Activated CD4-positive, alpha-beta T cell treated with anti-CD3 and anti-CD28 coated beads, Interleukin-2, amount 10 ng/mL, durations not matched to agents 24 days and 14 days (primary cell): ENCODE measurements at regions not wholly inside any gene's neighbourhood (a gene's known extent, or its start where the extent isn't known, plus 50 kb on each side); places are given as distances from the start of the nearest gene placed in this dataset.

Source experiments
- DNase-seq: peaks from one replicate; pipeline ENCODE4 v3.0.0; 2022
- H3K27ac Mint-ChIP-seq: one replicate; pipeline ENCODE4 v1.8.0; 2022; ENCODE audit warnings: mild to moderate bottlenecking, mixed read lengths
- H3K27me3 Mint-ChIP-seq: one replicate; pipeline ENCODE4 v1.8.0; 2022; ENCODE audit warnings: mixed read lengths
- H3K36me3 Mint-ChIP-seq: one replicate; pipeline ENCODE4 v1.8.0; 2022; ENCODE audit warnings: low read depth, mild to moderate bottlenecking, mixed read lengths
- H3K4me1 Mint-ChIP-seq: one replicate; pipeline ENCODE4 v1.8.0; 2021; ENCODE audit warnings: mixed read lengths
- H3K4me3 Mint-ChIP-seq: one replicate; pipeline ENCODE4 v1.8.0; 2022; ENCODE audit warnings: mild to moderate bottlenecking, moderate library complexity, mixed read lengths
- H3K9me3 Mint-ChIP-seq: one replicate; pipeline ENCODE4 v1.8.0; 2021; ENCODE audit warnings: mixed read lengths
- intact Hi-C: fragments of 100-400 bp; cut with micrococcal nuclease; formaldehyde crosslinking; loops from one replicate; pipeline ENCODE4 v1.15.1; 2023

- no peaks in the 10 kb centered on the region for H3K27me3 Mint-ChIP-seq
- H3K36me3 Mint-ChIP-seq, result no peaks in the 10 kb centered on the region
- intact Hi-C loops, result no loop called here
- DNase-seq, result no peak
- no peak overlapping the region for H3K27ac Mint-ChIP-seq
- H3K4me3 Mint-ChIP-seq, result no peak overlapping the region
- H3K9me3 Mint-ChIP-seq, result no peaks in the 10 kb centered on the region
- H3K4me1 Mint-ChIP-seq, result no peaks in the 10 kb centered on the region
These were observed 83.6 kb upstream of the CADM1 start for GRCh38 chr11:115587718-115588342.

- Mint-ChIP-seq H3K4me3 (no peak overlapping the region), H3K27me3 (no peaks in the 10 kb centered on the region), H3K4me1 (no peaks in the 10 kb centered on the region), H3K36me3 (no peaks in the 10 kb centered on the region), H3K27ac (no peak overlapping the region), H3K9me3 (no peaks in the 10 kb centered on the region)
- no peak for DNase-seq
- intact Hi-C loops, result no loop called here
These were observed 81.3 kb upstream of the CADM1 start for GRCh38 chr11:115585361-115586024.

- no peaks in the 10 kb centered on the region for H3K9me3 Mint-ChIP-seq
- no peak overlapping the region for H3K27ac Mint-ChIP-seq
- intact Hi-C loops, result no loop called here
- DNase-seq, result no peak
- no peaks in the 10 kb centered on the region for H3K4me1 Mint-ChIP-seq
- no peaks in the 10 kb centered on the region for H3K27me3 Mint-ChIP-seq
- H3K36me3 Mint-ChIP-seq, result no peaks in the 10 kb centered on the region
- no peak overlapping the region for H3K4me3 Mint-ChIP-seq
These were observed 77.8 kb upstream of the CADM1 start for GRCh38 chr11:115581871-115582639.

- Mint-ChIP-seq H3K27me3 (no peaks in the 10 kb centered on the region), H3K9me3 (no peaks in the 10 kb centered on the region), H3K4me3 (no peak overlapping the region), H3K4me1 (no peaks in the 10 kb centered on the region), H3K36me3 (no peaks in the 10 kb centered on the region), H3K27ac (no peak overlapping the region)
- intact Hi-C loops, result no loop called here
- no peak for DNase-seq
These were observed 76.9 kb upstream of the CADM1 start for GRCh38 chr11:115580927-115581680.

GRCh38 chr11:115580416-115580815 lies 76.2 kb upstream of the CADM1 start:
- H3K27ac Mint-ChIP-seq, result no peak overlapping the region
- intact Hi-C loops, result no loop called here
- DNase-seq, result no peak
- H3K4me1 Mint-ChIP-seq, result no peaks in the 10 kb centered on the region
- no peaks in the 10 kb centered on the region for H3K9me3 Mint-ChIP-seq
- no peaks in the 10 kb centered on the region for H3K36me3 Mint-ChIP-seq
- no peaks in the 10 kb centered on the region for H3K27me3 Mint-ChIP-seq
- no peak overlapping the region for H3K4me3 Mint-ChIP-seq

- Mint-ChIP-seq H3K4me1 (no peaks in the 10 kb centered on the region), H3K27me3 (no peaks in the 10 kb centered on the region), H3K36me3 (no peaks in the 10 kb centered on the region), H3K4me3 (no peak overlapping the region), H3K9me3 (no peaks in the 10 kb centered on the region), H3K27ac (no peak overlapping the region)
- intact Hi-C loops, result no loop called here
- DNase-seq, result no peak
These were observed 75.1 kb upstream of the CADM1 start for GRCh38 chr11:115579181-115579825.

GRCh38 chr11:115578275-115578674 lies 74.1 kb upstream of the CADM1 start:
- no peaks in the 10 kb centered on the region for H3K36me3 Mint-ChIP-seq
- no peak overlapping the region for H3K4me3 Mint-ChIP-seq
- H3K9me3 Mint-ChIP-seq, result no peaks in the 10 kb centered on the region
- H3K4me1 Mint-ChIP-seq, result no peaks in the 10 kb centered on the region
- H3K27me3 Mint-ChIP-seq, result no peaks in the 10 kb centered on the region
- intact Hi-C loops, result no loop called here
- no peak overlapping the region for H3K27ac Mint-ChIP-seq
- no peak for DNase-seq

GRCh38 chr11:115577701-115578100 lies 73.5 kb upstream of the CADM1 start:
- H3K4me3 Mint-ChIP-seq, result no peak overlapping the region
- no peaks in the 10 kb centered on the region for H3K4me1 Mint-ChIP-seq
- H3K27ac Mint-ChIP-seq, result no peak overlapping the region
- intact Hi-C loops, result no loop called here
- no peaks in the 10 kb centered on the region for H3K36me3 Mint-ChIP-seq
- H3K9me3 Mint-ChIP-seq, result no peaks in the 10 kb centered on the region
- DNase-seq, result no peak
- H3K27me3 Mint-ChIP-seq, result no peaks in the 10 kb centered on the region

GRCh38 chr11:115576606-115577380 lies 72.6 kb upstream of the CADM1 start:
- Mint-ChIP-seq H3K27ac (no peak overlapping the region), H3K36me3 (no peaks in the 10 kb centered on the region), H3K9me3 (no peaks in the 10 kb centered on the region), H3K27me3 (no peaks in the 10 kb centered on the region), H3K4me3 (no peak overlapping the region), H3K4me1 (no peaks in the 10 kb centered on the region)
- DNase-seq, result no peak
- intact Hi-C loops, result no loop called here

- no peaks in the 10 kb centered on the region for H3K9me3 Mint-ChIP-seq
- DNase-seq, result no peak
- no peaks in the 10 kb centered on the region for H3K27me3 Mint-ChIP-seq
- no peak overlapping the region for H3K27ac Mint-ChIP-seq
- intact Hi-C loops, result no loop called here
- H3K36me3 Mint-ChIP-seq, result no peaks in the 10 kb centered on the region
- no peak overlapping the region for H3K4me3 Mint-ChIP-seq
- no peaks in the 10 kb centered on the region for H3K4me1 Mint-ChIP-seq
These were observed 68.3 kb upstream of the CADM1 start for GRCh38 chr11:115572551-115572950.

GRCh38 chr11:115566180-115566764 lies 62.1 kb upstream of the CADM1 start:
- no peak overlapping the region for H3K27ac Mint-ChIP-seq
- no peaks in the 10 kb centered on the region for H3K36me3 Mint-ChIP-seq
- no peaks in the 10 kb centered on the region for H3K27me3 Mint-ChIP-seq
- H3K9me3 Mint-ChIP-seq, result no peaks in the 10 kb centered on the region
- DNase-seq, result no peak
- intact Hi-C loops, result no loop called here
- H3K4me1 Mint-ChIP-seq, result no peaks in the 10 kb centered on the region
- H3K4me3 Mint-ChIP-seq, result no peak overlapping the region

GRCh38 chr11:115564851-115565250 lies 60.6 kb upstream of the CADM1 start:
- H3K4me3 Mint-ChIP-seq, result no peak overlapping the region
- no peaks in the 10 kb centered on the region for H3K9me3 Mint-ChIP-seq
- no peaks in the 10 kb centered on the region for H3K36me3 Mint-ChIP-seq
- H3K27ac Mint-ChIP-seq, result no peak overlapping the region
- H3K4me1 Mint-ChIP-seq, result no peaks in the 10 kb centered on the region
- H3K27me3 Mint-ChIP-seq, result no peaks in the 10 kb centered on the region
- intact Hi-C loops, result no loop called here
- no peak for DNase-seq

GRCh38 chr11:115561116-115561515 lies 56.9 kb upstream of the CADM1 start:
- Mint-ChIP-seq H3K4me1 (no peaks in the 10 kb centered on the region), H3K27me3 (no peaks in the 10 kb centered on the region), H3K36me3 (no peaks in the 10 kb centered on the region), H3K27ac (no peak overlapping the region), H3K4me3 (no peak overlapping the region), H3K9me3 (no peaks in the 10 kb centered on the region)
- intact Hi-C loops, result no loop called here
- no peak for DNase-seq
